Activated CD4-positive, alpha-beta T cell treated with anti-CD3 and anti-CD28 coated beads, Interleukin-2, amount 50 U/mL, for 16 hours (primary cell): ENCODE measurements at regions not wholly inside any gene's neighbourhood (a gene's known extent, or its start where the extent isn't known, plus 50 kb on each side); places are given as distances from the start of the nearest gene placed in this dataset.
"Not testable (repeated sequence)": the region's sequence is repeated elsewhere in the genome, so short reads cannot be mapped to it uniquely, and the experiment has no call there.

Experiments
- DNase-seq: peaks from one replicate; pipeline ENCODE4 v3.0.0-alpha.2; 2020

GRCh38 chr2:16091576-16092282 is 151.4 kb downstream of the MYCN start:
- no peak for DNase-seq

- DNase-seq = no peak
Measured at GRCh38 chr2:16090650-16091575, 150.6 kb downstream of the MYCN start.

GRCh38 chr2:16089491-16089890 is 149.1 kb downstream of the MYCN start:
- not testable (repeated sequence) for DNase-seq

GRCh38 chr2:16088802-16089112 is 148.4 kb downstream of the MYCN start:
- no peak for DNase-seq

- no peak for DNase-seq
Measured at GRCh38 chr2:16088035-16088801, 147.9 kb downstream of the MYCN start.

GRCh38 chr2:16086136-16086535 is 145.8 kb downstream of the MYCN start:
- DNase-seq = not testable (repeated sequence)

GRCh38 chr2:16085073-16085472 is 144.7 kb downstream of the MYCN start:
- DNase-seq = no peak

- no peak for DNase-seq
Measured at GRCh38 chr2:16084274-16084673, 143.9 kb downstream of the MYCN start.

- no peak for DNase-seq
Measured at GRCh38 chr2:16082276-16082675, 141.9 kb downstream of the MYCN start.

- DNase-seq = no peak
Measured at GRCh38 chr2:16081316-16082200, 141.2 kb downstream of the MYCN start.

- DNase-seq = no peak
Measured at GRCh38 chr2:16080516-16080915, 140.2 kb downstream of the MYCN start.

GRCh38 chr2:16080071-16080470 is 139.7 kb downstream of the MYCN start:
- DNase-seq = no peak

GRCh38 chr2:16079637-16080036 is 139.3 kb downstream of the MYCN start:
- no peak for DNase-seq

- no peak for DNase-seq
Measured at GRCh38 chr2:16077601-16078000, 137.3 kb downstream of the MYCN start.

- DNase-seq = no peak
Measured at GRCh38 chr2:16076911-16077310, 136.6 kb downstream of the MYCN start.

GRCh38 chr2:16075045-16076012 is 135.0 kb downstream of the MYCN start:
- no peak for DNase-seq

- DNase-seq = no peak
Measured at GRCh38 chr2:16073921-16074425, 133.6 kb downstream of the MYCN start.

- DNase-seq = no peak
Measured at GRCh38 chr2:16073471-16073870, 133.1 kb downstream of the MYCN start.

GRCh38 chr2:16072638-16073290 is 132.4 kb downstream of the MYCN start:
- DNase-seq = no peak

- DNase-seq = no peak
Measured at GRCh38 chr2:16071865-16072637, 131.7 kb downstream of the MYCN start.
